ENCODE measurements at regions not wholly inside any gene's neighbourhood (a gene's known extent, or its start where the extent isn't known, plus 50 kb on each side); places are given as distances from the start of the nearest gene placed in this dataset.

- TF ChIP-seq TEAD4 (CRISPR knock-in tag; IDR thresholded peaks at IDR 0.05) (no peak), USF2 (CRISPR knock-in tag; IDR thresholded peaks at IDR 0.05) (no peak), NR3C1 (CRISPR knock-in tag; conservative IDR thresholded peaks at IDR 0.05; ENCODE audit: low read depth) (no peak), CTCF (IDR thresholded peaks at IDR 0.05) (no peak)
Observed at GRCh38 chr2:120953843-120954584, 218.3 kb downstream of the GLI2 start.
